GOT3 (cell line): ENCODE measurements at regions not wholly inside any gene's neighbourhood (a gene's known extent, or its start where the extent isn't known, plus 50 kb on each side); places are given as distances from the start of the nearest gene placed in this dataset.

ENCODE experiments used
- DNase-seq: peaks from one replicate; lab custom pipeline; 2025; ENCODE audit warnings: mixed read lengths; lab: John Stamatoyannopoulos, UW

GRCh38 chr12:76256904-76257303 is 91.3 kb downstream of the BBS10 start:
- DNase-seq: no peak

- no peak for DNase-seq
Observed at GRCh38 chr12:76256321-76256720, 91.9 kb downstream of the BBS10 start.

- DNase-seq: no peak
Observed at GRCh38 chr12:76255692-76256091, 92.5 kb downstream of the BBS10 start.

GRCh38 chr12:76255281-76255680 is 92.9 kb downstream of the BBS10 start:
- no peak for DNase-seq

GRCh38 chr12:76252031-76252430 is 96.2 kb downstream of the BBS10 start:
- no peak for DNase-seq

GRCh38 chr12:76250256-76250655 is 98.0 kb downstream of the BBS10 start:
- DNase-seq: no peak

- DNase-seq: no peak
Observed at GRCh38 chr12:76249501-76249900, 98.7 kb downstream of the BBS10 start.

- DNase-seq: no peak
Observed at GRCh38 chr12:76247992-76248391, 100.2 kb downstream of the BBS10 start.

GRCh38 chr12:76247026-76247646 is 101.1 kb downstream of the BBS10 start:
- DNase-seq: no peak

- no peak for DNase-seq
Observed at GRCh38 chr12:76246611-76247010, 101.6 kb downstream of the BBS10 start.

GRCh38 chr12:76244300-76244699 is 103.9 kb downstream of the BBS10 start:
- no peak for DNase-seq

- no peak for DNase-seq
Observed at GRCh38 chr12:76242813-76243550, 105.2 kb downstream of the BBS10 start.

GRCh38 chr12:76241371-76241770 is 106.8 kb downstream of the BBS10 start:
- no peak for DNase-seq

- DNase-seq: no peak
Observed at GRCh38 chr12:76240281-76240680, 107.9 kb downstream of the BBS10 start.

GRCh38 chr12:76238688-76239087 is 109.5 kb downstream of the BBS10 start:
- DNase-seq: no peak

GRCh38 chr12:76237086-76237701 is 111.0 kb downstream of the BBS10 start:
- DNase-seq: no peak

GRCh38 chr12:76236640-76237039 is 111.6 kb downstream of the BBS10 start:
- DNase-seq: no peak

- DNase-seq: no peak
Observed at GRCh38 chr12:76234741-76235140, 113.5 kb downstream of the BBS10 start.

- no peak for DNase-seq
Observed at GRCh38 chr12:76232013-76232412, 116.2 kb downstream of the BBS10 start.

GRCh38 chr12:76226956-76227355 is 121.3 kb downstream of the BBS10 start:
- DNase-seq: no peak

GRCh38 chr12:76226397-76226796 is 121.8 kb downstream of the BBS10 start:
- DNase-seq: no peak

GRCh38 chr12:76223869-76224268 is 124.3 kb downstream of the BBS10 start:
- no peak for DNase-seq

GRCh38 chr12:76220980-76221379 is 127.2 kb downstream of the BBS10 start:
- no peak for DNase-seq
